K562 (cell line): ENCODE measurements at regions not wholly inside any gene's neighbourhood (a gene's known extent, or its start where the extent isn't known, plus 50 kb on each side); places are given as distances from the start of the nearest gene placed in this dataset.

ENCODE experiments used
- ATF3 ChIP-seq, 2 experiments: fragments of 450-650 bp in 1 of 2; sonication (generic) in 1 of 2; formaldehyde crosslinking in 1 of 2; IDR thresholded peaks in 1 of 2; conservative IDR thresholded peaks in 1 of 2; 2 replicates each; pipeline versions ENCODE4 v1.6.1 to v1.8.1; 2016 to 2023; ENCODE audit warnings: mild to moderate bottlenecking in 2 of 2, moderate library complexity in 2 of 2, inconsistent platforms in 1 of 2, missing genetic modification reagents in 1 of 2
- ELF1 ChIP-seq: fragments of 200-800 bp; sonication (Bioruptor generic); IDR thresholded peaks from 2 replicates; pipeline ENCODE4 v1.6.1; 2016; ENCODE audit warnings: missing genetic modification characterization, missing compliant biosample characterization
- ESRRA ChIP-seq: fragments of 450-650 bp; IDR thresholded peaks from 2 replicates; pipeline ENCODE4 v1.6.1; 2014; ENCODE audit warnings: low read depth, mild to moderate bottlenecking, moderate library complexity, borderline replicate concordance
- ETV1 ChIP-seq: fragments of 450-650 bp; conservative IDR thresholded peaks from 2 replicates; pipeline ENCODE4 v1.6.1; 2016; ENCODE audit warnings: missing genetic modification characterization, control low read depth, low read depth, missing compliant biosample characterization
- IRF9 ChIP-seq: fragments of 450-650 bp; IDR thresholded peaks from 2 replicates; pipeline ENCODE4 v1.6.1; 2016; ENCODE audit warnings: missing biosample characterization, missing genetic modification characterization
- KDM2B ChIP-seq: fragments of 250-450 bp; sonication (Bioruptor Pico); IDR thresholded peaks from 2 replicates; pipeline ENCODE4 v1.8.0; 2021; ENCODE audit warnings: mild to moderate bottlenecking, moderate library complexity
- PBX2 ChIP-seq, 2 experiments: IDR thresholded peaks in 1 of 2; conservative IDR thresholded peaks in 1 of 2; 2 replicates each; pipeline ENCODE4 v1.6.1; 2016; ENCODE audit warnings: low read depth in 2 of 2, mild to moderate bottlenecking in 1 of 2, missing compliant biosample characterization in 1 of 2, missing genetic modification characterization in 1 of 2, moderate library complexity in 1 of 2
- PRDM10 ChIP-seq: fragments of 450-650 bp; IDR thresholded peaks from 2 replicates; pipeline ENCODE4 v1.6.1; 2018; ENCODE audit not compliant: partially characterized antibody
- ZNF592 ChIP-seq: fragments of 450-650 bp; IDR thresholded peaks from 2 replicates; pipeline ENCODE4 v1.6.1; 2017; ENCODE audit warnings: antibody characterized with exemption, mild to moderate bottlenecking

- TF ChIP-seq ATF3 (IDR thresholded peaks at IDR 0.05) (peak; percentile 81), ATF3 (CRISPR knock-in tag; conservative IDR thresholded peaks at IDR 0.05) (no peak), ETV1 (no peak), KDM2B (no peak), PRDM10 (peak; percentile 66), IRF9 (tag) (no peak), ZNF592 (0 out of 2 replicates have a peak, but pooled peaks have one; percentile 16), ESRRA (no peak), PBX2 (CRISPR knock-in tag; IDR thresholded peaks at IDR 0.05; ENCODE audit: low read depth) (no peak), PBX2 (tag; conservative IDR thresholded peaks at IDR 0.05; ENCODE audit: low read depth) (0 out of 2 replicates have a peak, but pooled peaks have one; percentile 7), ELF1 (tag) (0 out of 2 replicates have a peak, but pooled peaks have one; percentile 33)
These were observed 103.0 kb upstream of the CARD11 start (continued) for GRCh38 chr7:3146571-3147226.
